GM21381 (cell line): ENCODE measurements at regions not wholly inside any gene's neighbourhood (a gene's known extent, or its start where the extent isn't known, plus 50 kb on each side); places are given as distances from the start of the nearest gene placed in this dataset.

ENCODE experiments used
- ATAC-seq: cut with Tn5 transposase; IDR thresholded peaks from one replicate; pipeline ENCODE4 v1.9.1; 2021; ENCODE audit warnings: mild to moderate bottlenecking, moderate library complexity; ENCODE audit not compliant: unreplicated experiment

DNA sequence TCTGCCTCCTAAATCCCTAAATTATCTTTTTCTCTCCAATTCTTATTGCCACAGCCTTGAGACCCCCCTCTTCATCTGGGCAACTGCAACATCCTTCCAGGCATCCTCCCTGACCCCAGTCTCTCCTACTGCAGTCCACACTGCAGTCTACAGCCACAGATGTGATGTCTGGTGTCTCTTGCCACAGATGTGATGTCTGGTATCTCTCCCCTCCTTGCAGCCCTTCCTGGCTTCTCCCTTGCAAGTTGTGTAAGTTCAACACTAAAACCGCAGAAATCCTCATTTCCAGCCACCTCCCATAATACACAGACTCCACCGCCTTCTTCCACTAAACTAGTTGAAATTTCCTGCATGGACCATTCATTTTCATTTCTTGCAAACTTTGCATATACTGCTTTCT lies 113.1 kb upstream of the DDX18 start:
- ATAC-seq, result no peak

DNA sequence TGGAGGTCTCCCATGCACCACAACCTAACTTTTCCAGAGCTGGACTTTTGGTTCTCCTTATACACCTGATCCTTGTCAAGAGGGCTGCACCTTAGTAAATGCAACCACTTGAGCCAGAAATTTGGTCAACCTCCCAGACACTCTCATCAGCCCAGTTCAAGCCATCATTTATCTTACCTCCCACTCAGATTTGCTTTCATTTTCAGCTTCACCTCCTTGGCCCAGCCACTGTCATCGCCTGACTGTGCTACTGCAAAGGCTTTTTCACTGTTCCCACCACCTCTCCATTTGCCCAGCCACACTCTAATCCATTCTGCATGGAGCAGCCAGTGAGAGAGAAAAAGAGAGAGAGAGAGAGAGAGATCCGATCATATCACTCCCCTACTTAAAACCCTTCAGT lies 112.4 kb upstream of the DDX18 start:
- ATAC-seq, result no peak

GRCh38 chr2:117703858-117704257 lies 110.6 kb upstream of the DDX18 start:
- ATAC-seq, result no peak

- no peak for ATAC-seq
Measured at GRCh38 chr2:117704818-117705217, 109.7 kb upstream of the DDX18 start.

- ATAC-seq, result no peak
Measured at GRCh38 chr2:117707874-117708273, 106.6 kb upstream of the DDX18 start.

DNA sequence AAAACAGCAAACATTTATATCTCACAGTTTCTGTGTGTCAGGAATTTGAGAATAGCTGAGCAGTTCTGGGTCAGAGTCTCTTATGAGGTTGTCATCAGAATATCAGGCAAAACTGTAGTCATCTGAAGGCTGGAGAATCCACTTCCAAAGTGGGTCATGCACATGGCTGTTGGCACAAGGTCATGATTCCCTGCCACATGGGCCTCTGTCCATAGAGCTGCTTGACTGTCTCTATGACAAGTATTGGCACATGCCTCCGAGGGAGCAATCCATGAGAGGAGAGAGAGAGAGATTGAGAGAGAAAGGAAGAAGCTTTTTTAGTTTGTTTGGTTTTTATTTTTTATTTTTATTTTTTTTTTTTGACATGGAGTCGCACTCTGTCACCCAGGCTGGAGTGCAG lies 101.8 kb upstream of the DDX18 start:
- no peak for ATAC-seq

DNA sequence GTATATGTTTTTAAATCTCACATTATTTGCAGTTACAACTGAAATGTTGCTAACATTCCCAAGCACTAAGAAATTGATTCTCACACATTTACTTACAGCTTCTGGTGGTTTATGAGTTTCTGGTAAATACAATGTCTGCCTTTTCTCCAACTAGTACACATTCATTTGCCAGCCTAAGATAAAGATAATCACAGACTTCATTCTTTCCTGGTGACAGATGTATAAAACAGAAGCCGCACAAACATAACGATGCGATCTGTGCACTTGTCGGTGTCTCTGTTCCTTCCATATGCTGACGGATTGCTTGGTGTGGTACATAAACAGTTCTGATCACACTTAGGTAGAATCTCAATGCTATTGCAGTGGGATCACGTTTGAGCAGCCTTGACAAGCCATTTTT lies 100.4 kb upstream of the DDX18 start:
- ATAC-seq, result no peak

DNA sequence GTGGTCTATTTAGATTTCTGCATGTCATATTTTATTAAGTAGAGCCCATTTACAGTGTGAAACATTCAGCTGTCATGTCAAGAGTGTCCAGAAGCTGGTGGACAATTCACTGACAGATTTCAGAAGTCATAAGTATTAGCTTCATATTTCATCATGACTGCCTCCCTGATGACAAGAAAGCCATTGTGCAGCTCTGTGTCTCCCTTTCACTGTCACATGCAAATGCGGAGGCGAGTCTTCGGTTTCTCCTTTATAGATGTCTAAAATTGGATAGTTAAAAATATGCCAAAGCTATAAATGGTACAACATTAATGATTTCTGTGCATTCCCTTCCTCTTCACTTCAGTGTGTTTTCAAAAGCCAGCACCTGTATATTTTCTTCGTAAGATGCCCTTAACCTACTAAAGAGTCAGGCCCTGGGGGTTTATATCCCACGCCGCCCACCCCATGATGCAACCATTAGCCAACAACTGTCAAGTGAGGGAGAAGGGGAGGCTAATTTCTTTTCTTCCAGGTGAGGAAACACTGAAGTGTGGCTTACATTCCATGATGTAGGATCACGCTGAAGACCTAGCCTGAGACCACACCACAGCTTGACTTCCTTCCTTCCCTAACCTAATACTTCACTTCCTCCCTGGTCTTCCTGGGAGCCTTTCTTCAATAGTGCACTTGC lies 99.6 kb upstream of the DDX18 start:
- ATAC-seq, result no peak

GRCh38 chr2:117716505-117716904 lies 98.0 kb upstream of the DDX18 start:
- ATAC-seq, result no peak

DNA sequence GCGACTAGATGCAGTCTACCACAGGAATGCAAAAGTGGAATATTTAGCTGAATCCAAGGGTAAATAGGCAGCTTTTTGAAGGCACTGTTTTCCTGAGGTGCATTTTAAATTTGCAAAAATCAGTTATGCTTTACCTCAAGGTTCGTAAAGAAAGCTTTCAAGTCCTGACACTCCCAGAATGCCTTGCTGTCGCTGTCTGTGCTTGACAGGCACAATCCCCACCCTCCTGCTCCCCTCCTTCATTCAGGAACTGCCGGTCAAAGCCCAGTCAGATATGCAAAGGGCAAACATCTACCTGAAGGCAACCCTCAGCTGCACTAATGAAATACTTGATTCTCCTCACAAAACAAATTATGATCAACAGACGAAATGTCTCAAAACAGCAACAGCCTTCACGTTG lies 97.4 kb upstream of the DDX18 start:
- no peak for ATAC-seq

DNA sequence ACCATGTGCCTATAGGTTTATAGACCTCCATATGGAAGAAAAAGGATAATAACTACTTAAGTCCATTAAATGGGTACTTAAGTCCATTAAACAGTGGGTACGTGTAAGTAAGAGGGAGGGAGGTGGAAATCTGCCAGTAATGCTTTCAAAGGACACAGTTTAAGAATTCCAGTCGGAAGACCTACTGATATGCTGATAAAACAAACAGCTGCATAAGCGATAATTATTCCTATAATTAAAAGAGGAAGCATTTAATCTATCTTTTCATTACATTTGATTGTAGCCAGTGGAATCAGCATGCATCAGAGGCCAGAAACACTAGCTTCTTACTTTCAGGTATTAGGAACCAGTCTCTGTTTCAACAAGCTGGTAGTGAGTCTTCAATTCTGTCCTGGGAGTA lies 96.4 kb upstream of the DDX18 start:
- no peak for ATAC-seq

GRCh38 chr2:117720765-117721164 lies 93.7 kb upstream of the DDX18 start:
- ATAC-seq, result no peak

- no peak for ATAC-seq
Measured at GRCh38 chr2:117723483-117723882, 91.0 kb upstream of the DDX18 start.

GRCh38 chr2:117723888-117724434 lies 90.5 kb upstream of the DDX18 start:
- no peak for ATAC-seq

GRCh38 chr2:117726747-117727146 lies 87.7 kb upstream of the DDX18 start:
- ATAC-seq, result no peak

DNA sequence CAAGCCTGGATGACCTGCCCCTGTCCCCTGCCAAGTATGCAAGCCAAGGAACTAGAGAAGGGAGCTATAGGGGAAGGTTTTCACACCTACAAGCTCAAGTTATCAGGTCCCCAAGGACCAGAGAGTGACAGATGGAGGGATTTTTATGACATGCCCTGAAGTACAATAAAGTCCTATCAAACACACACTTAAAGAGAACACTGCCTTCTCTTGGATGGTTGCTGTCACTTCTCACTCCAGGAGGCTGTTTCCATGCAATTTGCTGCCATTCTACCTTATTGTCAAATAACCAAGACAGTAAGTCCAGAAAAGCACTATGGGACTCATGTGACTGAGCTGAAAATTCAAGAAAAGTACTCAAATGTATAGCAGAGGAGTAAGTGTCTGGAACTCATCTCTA lies 76.6 kb upstream of the DDX18 start:
- no peak for ATAC-seq

DNA sequence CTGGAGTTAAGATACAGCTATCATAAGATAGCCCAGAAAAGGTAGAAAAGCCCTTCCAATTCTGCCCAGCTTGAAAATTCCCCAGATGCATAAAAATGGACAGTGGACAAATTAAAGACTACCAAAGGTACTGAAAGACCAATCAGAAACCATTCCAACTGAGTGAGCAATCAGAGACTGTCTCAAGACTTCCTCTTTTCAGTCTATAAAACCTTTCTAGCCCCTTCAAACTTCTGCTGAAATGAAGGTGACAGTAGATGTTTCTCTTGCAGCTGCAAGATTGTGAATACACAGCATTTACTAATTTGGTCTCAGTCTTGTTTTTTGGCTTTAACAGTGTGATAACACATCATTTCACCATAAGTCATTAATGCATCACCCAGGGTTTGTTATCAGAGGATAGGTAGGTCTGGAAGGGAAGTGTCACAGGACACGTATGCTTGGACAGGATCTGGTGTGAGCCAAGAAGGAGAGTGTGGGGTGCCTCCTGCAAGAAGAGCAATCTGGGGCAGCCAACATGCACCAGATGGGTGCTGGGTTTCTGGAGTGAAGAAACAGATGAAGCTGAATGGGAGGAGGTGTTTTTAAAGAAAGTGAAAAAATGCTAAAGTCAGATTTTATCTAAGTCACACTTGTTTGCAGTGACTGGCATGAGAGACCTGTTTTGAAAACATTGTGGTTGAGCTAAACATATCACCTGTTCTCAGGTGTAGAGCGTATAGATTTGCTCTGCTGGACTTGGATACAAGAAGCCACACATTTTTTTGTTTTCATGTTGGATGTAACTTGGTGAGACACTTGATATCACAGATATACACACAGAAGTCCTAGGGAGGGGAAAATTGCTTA lies 75.3 kb upstream of the DDX18 start:
- no peak for ATAC-seq

- no peak for ATAC-seq
Measured at GRCh38 chr2:117745537-117745936, 69.0 kb upstream of the DDX18 start.

DNA sequence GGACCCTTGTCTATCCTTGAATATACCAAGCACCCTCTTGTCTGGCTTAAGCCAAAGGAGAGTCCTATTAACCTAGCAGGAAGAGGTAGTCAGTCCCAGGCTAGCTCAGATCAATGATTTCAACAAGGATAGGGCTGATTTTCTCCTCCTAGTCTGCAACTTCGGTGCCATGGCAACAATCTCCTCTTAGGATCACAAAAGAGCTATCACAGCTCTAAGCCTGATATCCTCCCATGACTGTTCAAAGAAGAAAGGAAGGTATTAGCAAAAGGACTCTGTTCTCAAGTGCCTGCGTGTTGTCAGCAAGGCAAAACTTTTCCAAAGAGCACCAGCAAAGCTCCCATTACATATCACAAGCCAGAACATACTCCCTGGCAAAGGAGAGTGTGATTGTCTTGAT lies 58.7 kb upstream of the DDX18 start:
- no peak for ATAC-seq

DNA sequence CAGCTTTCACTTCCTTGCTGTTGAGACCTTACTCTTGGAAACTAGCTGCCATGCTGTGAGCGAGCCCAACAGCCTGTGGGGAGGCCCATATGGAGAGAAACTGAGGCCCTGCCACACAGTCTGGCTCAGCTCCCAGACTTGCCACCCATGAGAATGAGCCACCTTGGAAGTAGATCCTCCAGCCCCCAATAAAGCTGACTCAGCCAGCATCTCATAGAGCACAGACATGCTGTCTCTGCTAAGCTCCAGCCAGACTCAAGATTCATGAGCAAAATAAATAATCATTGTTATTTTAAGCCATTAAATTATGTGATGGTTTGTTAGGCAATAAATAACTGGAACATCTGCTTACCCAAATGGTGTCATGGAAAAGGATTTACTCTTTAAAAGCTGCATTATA lies 53.6 kb upstream of the DDX18 start:
- no peak for ATAC-seq

DNA sequence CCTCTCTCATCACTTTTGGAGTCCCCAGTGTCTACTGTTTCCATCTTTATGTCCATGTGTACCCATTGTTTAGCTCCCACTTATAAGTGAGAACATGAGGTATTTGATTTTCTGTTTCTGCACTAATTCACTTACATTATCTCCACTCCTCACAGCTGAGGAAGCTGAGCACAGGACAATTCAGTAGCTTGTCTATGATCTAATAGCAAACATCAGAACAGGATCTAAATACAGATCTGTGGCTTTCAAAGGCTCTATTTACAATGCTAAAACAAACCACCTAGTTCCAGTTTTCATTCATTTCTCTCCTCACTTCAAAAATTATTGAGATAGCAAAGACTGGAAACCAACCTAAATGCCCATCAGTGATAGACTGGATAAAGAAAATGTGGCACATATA lies 52.0 kb upstream of the DDX18 start:
- ATAC-seq, result no peak

DNA sequence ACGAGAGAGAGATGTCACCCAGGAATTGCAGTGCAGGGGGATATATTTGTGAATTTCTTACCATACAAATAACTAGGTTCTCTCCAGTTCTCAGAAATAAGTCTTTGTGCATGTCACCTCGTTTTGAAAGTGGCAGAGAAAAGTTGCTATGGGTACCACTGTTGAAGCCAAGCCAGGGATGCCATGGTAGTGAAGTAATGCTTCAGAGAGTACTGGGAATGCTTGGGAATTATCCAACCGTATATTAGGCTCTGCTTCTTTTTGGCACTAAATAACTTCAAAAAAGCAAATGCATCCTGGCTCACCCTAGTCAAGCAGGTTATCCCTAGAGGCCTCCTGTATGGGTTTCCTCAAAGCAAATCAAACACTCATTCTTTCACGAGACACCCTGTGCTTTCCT lies 50.7 kb upstream of the DDX18 start:
- no peak for ATAC-seq
